GM19239 (cell line): ENCODE measurements at regions not wholly inside any gene's neighbourhood (a gene's known extent, or its start where the extent isn't known, plus 50 kb on each side); places are given as distances from the start of the nearest gene placed in this dataset.
"Not testable (repeated sequence)": the region's sequence is repeated elsewhere in the genome, so short reads cannot be mapped to it uniquely, and the experiment has no call there.

Experiments
- DNase-seq: peaks from one replicate; pipeline ENCODE4 v3.0.0; 2011; ENCODE audit warnings: low spot score; ENCODE audit not compliant: insufficient read length
- FAIRE-seq: peaks from 2 replicates; lab custom pipeline; 2011; peaks lifted over from hg19 to GRCh38; lab: Jason Lieb, UNC

GRCh38 chr20:12528591-12529041, 480.2 kb upstream of the SPTLC3 start:
- DNase-seq, result no peak

GRCh38 chr20:12531626-12532025, 477.1 kb upstream of the SPTLC3 start:
- FAIRE-seq, result no peak
- DNase-seq, result no peak

More at GRCh38 chr20:12528591-12529041, 480.2 kb upstream of the SPTLC3 start:
- FAIRE-seq, result no peak

DNA sequence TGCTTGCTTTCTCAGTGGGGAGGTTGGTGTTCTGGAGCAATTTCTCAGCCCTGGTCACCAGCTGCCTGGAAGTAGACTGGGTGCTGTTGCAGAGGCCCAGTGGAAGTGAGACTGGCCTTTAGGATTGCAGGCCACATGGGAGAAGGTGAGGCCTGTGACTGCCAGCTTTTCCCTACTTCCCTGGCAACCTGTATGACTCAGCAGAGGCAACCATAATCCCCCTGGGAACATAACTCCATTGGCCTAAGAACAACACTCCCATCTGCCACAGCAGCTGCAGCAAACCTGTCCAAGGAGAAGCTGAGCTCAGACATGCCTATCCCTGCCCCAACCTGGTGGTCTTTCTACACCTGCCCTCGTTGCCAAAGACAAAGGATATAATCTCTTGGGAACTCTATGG, 473.5 kb upstream of the SPTLC3 start:
- FAIRE-seq (no peak), DNase-seq (no peak)

DNA sequence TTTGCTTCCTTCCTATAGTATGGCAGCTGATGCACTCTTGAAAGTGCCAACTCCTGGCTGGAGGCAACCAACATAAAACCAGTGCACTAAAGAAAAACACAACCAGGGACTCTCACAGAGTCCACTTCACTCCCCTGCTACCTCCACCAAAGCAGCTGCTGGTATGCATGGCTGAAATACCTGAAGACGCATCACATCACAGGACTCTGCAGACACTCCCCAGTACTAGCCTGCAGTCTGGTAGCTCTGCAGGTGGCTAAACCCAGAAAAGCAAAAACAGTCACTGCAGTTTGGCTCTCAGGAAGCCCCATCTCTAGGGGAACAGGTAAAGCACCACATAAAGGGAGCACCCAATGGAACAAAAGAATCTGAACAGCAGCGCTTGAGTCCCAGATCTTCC, 473.0 kb upstream of the SPTLC3 start:
- FAIRE-seq (no peak), DNase-seq (no peak)

GRCh38 chr20:12554426-12554825, 454.3 kb upstream of the SPTLC3 start:
- DNase-seq (no peak), FAIRE-seq (no peak)

- DNase-seq (no peak), FAIRE-seq (no peak)
These were observed 453.4 kb upstream of the SPTLC3 start for GRCh38 chr20:12555369-12555768.

DNA sequence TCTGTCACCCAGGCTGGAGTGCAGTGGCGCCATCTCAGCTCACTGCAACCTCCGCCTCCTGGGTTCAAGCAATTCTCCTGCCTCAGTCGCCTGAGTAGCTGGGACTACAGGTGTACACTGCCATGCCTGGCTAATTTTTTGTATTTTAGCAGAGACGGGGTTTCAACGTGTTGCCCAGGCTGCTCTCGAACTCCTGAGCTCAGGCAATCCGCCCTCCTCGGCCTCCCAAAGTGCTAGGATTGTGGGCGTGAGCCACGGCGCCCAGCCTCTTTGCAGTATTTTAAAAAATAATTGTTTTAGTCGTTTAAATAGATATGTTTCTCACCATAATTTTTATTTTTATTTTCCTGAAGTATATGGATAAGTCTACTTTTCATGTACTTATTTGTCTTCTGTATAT, 452.9 kb upstream of the SPTLC3 start:
- DNase-seq, FAIRE-seq: not testable (repeated sequence)

DNA sequence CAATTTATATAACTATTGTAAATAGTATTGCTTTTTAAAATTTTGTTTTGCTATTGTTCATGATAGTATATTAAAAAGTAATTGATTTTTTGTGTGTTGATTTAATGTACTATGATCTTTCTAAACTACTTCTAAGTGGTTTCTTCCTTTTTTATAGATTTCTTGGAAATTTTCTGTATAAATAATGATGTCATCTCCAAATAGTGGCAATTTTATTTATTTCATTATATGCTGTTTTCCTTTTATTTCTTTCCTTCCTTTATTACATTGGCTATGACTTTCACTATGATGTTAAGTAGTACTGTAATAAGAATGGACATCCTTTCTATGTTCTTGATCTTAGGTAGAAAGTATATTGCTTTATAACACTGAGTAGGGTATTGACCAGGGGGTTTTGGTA, 451.5 kb upstream of the SPTLC3 start:
- FAIRE-seq, result no peak
- DNase-seq, result no peak

- FAIRE-seq (no peak), DNase-seq (no peak)
These were observed 443.8 kb upstream of the SPTLC3 start for GRCh38 chr20:12564979-12565378.

GRCh38 chr20:12566596-12566995, 442.2 kb upstream of the SPTLC3 start:
- DNase-seq (no peak), FAIRE-seq (no peak)

- no peak for FAIRE-seq
These were observed 438.4 kb upstream of the SPTLC3 start for GRCh38 chr20:12570371-12570770.

GRCh38 chr20:12573442-12573841, 435.3 kb upstream of the SPTLC3 start:
- no peak for FAIRE-seq

More at GRCh38 chr20:12570371-12570770, 438.4 kb upstream of the SPTLC3 start:
- no peak for DNase-seq

DNA sequence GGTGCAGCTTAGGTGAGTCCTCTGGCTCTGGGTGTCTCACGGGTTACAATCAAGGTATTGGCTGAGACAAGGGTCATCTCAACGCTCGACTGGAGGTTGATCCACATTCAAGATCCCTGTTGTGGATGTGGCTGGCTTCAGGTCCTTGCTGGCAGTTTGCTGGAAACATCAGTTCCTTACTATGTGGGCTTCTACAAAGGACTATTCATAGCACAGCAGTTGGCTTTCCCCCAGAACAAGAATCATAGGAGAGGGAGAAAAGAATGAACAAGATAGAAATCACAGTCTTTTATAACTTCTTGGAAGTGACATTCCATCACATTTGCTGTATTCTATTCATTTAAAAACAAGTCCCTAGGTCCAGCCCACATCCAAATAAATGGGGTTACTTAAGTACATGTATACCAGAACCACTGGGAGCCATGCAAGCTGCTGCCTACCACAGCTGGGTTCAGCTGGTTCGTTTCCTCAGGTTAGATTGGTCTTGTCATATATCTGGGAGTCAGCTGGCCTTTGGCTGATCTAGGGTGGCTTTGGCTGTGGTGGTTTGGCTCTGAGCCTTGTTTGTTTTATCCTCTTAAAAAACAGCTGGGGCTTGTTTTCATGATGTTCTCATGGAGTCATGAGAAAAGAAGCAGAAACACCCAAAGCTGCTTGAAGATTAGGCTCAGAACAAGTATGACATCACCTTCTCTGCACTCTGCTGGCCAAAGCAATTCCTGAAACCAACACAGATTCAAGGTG, 433.2 kb upstream of the SPTLC3 start:
- DNase-seq, result no peak
- no peak for FAIRE-seq

More at GRCh38 chr20:12573442-12573841, 435.3 kb upstream of the SPTLC3 start:
- no peak for DNase-seq

GRCh38 chr20:12577213-12577612, 431.6 kb upstream of the SPTLC3 start:
- FAIRE-seq (no peak), DNase-seq (no peak)

- FAIRE-seq, result no peak
- DNase-seq, result no peak
These were observed 427.0 kb upstream of the SPTLC3 start for GRCh38 chr20:12581644-12582289.

DNA sequence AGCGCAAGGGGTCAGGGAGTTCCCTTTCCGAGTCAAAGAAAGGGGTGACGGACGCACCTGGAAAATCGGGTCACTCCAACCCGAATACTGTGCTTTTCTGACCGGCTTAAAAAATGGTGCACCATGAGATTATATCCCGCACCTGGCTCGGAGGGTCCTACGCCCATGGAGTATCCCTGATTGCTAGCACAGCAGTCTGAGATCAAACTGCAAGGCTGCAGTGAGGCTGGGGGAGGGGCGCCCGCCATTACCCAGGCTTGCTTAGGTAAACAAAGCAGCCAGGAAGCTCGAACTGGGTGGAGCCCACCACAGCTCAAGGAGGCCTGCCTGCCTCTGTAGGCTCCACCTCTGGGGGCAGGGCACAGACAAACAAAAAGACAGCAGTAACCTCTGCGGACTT, 426.1 kb upstream of the SPTLC3 start:
- not testable (repeated sequence) for FAIRE-seq, DNase-seq

DNA sequence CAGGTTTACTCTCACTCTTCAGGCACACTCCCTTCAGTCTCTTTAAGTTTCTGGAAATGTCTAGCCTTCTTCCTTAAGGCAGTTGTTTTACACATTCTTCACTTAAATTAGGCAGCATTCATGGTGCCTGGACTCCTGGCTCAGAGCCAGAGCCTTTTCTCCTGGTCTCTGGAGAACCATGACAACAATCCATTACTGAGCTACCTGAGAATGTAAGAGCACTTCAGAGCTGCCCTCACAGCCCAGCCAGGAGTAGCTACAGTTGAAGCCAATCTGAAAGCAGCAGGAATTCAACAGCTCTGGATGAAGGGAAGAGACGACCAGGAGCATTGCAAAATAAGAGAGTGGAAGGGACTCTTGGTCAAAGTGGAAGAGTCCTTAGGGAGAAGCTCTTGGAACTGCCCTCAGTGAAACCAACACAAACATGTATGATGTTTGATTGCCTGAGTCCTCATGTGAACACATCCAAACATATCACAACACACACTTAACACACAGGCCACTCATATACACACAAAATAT, 416.8 kb upstream of the SPTLC3 start:
- FAIRE-seq, result no peak
- no peak for DNase-seq

DNA sequence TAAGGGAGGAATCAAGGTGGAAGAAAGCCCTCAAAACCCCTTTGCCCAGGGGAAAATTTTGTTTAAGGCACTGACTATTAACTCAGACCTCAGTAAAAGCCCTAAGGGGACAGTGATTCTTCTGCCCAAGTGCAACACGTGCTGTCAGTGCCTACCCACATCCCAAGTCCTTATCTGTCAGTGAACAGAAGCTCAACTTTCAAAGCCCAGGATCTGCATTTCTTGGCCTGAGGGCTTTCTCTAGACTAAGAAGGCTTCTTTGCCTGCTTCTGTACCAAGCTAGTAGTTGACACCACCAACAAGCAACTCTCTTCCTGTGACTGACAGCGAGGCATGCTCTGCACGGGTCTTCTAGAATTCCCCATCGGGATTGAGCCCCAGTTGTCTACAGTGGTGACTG, 416.0 kb upstream of the SPTLC3 start:
- DNase-seq (no peak), FAIRE-seq (no peak)

DNA sequence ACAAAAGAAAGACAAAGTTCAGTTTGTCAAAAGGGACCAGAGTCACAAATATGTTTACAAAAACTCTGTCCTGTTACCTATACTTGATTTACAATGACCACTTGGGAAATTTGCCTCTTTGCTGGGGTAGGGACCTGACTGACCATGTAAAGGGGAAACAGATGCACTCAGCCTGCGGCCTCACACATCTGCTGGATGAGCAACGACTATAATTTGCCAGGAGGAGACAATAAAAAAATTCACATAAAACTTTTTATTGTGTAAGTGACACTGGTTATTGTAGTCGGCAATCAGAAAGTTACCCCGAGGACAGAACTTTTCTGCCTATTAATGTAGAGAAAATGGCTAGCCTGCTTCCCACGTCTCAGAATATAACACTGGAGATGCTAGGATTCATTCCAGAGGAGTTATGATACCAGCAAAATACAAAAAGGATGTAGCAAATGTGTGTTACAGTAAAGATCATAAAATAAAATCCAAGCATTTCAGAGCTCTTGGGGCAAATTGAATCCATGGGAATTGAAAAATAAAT, 415.4 kb upstream of the SPTLC3 start:
- DNase-seq (no peak), FAIRE-seq (no peak)

DNA sequence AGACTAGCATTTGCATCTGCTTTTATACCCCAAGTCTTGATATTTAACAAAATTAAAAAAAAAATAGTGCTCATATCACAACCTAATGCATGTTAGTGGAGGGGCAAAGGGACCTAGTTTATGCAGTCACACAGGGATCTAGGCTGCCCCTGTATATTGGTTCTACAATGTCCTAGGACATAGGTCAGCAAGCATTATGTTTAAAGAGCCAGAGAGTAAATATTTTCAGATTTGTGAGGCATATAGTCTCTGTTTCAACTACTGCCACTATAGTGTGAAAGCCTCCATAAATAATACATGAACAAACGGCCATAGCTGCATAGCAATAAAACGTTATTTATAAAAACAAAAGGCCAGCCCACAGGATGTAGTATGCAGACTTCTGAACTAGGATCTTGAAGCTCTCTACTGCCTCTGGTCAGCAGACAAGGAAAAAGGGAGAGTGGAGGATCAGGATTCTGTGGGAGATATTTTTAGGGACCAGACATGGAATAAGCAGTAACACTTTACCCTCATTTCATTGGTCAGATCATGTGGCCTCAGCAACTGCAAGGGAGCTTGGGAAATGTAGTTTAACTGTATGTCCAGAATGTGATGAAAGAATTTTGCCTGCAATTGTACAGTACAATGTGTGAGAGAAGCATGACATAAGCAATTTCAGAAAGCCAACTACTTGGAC, 414.2 kb upstream of the SPTLC3 start:
- FAIRE-seq (no peak), DNase-seq (no peak)

DNA sequence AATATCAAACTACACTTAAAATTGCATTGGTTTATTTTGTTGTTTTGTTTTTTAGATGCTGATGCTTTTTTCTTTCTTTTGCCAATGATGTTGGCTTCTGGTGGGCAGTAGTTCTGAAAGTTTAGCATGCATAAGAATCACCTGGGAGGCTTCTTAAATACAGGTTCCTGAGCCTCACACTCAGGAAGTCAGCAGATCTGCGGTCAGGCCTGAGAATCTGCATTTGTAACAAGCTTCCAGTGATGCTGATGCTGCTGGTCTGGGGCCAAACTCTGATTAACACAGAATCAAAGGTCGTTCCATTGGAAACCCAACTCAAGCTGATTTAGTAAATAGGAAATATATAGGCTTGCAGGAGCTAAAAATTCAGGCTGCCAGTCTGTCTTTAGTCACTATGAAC, 412.9 kb upstream of the SPTLC3 start:
- FAIRE-seq (no peak), DNase-seq (no peak)
